SK-N-SH treated with all-trans-retinoic acid at 6 μM for 48 hours (cell line): ENCODE measurements at regions not wholly inside any gene's neighbourhood (a gene's known extent, or its start where the extent isn't known, plus 50 kb on each side); places are given as distances from the start of the nearest gene placed in this dataset.

Experiments
- ISL1 ChIP-seq: fragments of 250-450 bp; sonication (Bioruptor Pico); IDR thresholded peaks from 2 replicates; pipeline ENCODE4 v2.1.2; 2022; ENCODE audit warnings: mild to moderate bottlenecking, moderate library complexity
- ZC3H10 ChIP-seq: fragments of 250-450 bp; sonication (Bioruptor Pico); IDR thresholded peaks from 2 replicates; pipeline ENCODE4 v1.5.1; 2021; ENCODE audit warnings: mild to moderate bottlenecking, moderate library complexity
- ZFP3 ChIP-seq: fragments of 250-450 bp; sonication (Bioruptor Pico); IDR thresholded peaks from 2 replicates; pipeline ENCODE4 v1.5.0; 2020; ENCODE audit warnings: mild to moderate bottlenecking, moderate library complexity
- TF ChIP-seq, protein P1 (sequence below): fragments of 250-450 bp; sonication (Bioruptor Pico); IDR thresholded peaks from 2 replicates; pipeline ENCODE4 v1.5.1; 2020; ENCODE audit warnings: low read depth, mild to moderate bottlenecking, moderate library complexity

DNA sequence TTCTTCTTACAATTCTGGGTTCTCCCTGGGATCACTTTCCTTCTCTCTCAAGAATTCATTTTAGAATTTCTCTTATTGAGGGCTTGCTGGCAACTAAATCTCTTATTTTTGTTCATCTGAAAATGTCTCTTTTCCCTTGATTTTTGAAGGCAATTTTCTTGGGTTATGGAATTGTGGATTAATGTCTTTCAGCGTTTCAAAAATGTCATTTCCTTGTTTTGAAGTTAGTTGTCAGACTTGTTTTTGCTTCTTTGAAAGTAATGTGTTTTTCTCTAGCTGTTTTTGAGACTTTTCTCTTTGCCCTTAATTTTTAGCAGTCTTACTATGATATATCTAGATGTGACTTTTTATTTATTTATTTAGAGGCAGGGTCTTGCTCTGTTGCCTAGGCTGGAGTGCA lies 205.7 kb downstream of the CHIC2 start:
- no peak for TF ChIP-seq ZC3H10 (CRISPR knock-in tag)
- no peak for TF ChIP-seq ISL1 (CRISPR knock-in tag)
- TF ChIP-seq ZFP3 (CRISPR knock-in tag): no peak
- TF ChIP-seq, protein P1, sequence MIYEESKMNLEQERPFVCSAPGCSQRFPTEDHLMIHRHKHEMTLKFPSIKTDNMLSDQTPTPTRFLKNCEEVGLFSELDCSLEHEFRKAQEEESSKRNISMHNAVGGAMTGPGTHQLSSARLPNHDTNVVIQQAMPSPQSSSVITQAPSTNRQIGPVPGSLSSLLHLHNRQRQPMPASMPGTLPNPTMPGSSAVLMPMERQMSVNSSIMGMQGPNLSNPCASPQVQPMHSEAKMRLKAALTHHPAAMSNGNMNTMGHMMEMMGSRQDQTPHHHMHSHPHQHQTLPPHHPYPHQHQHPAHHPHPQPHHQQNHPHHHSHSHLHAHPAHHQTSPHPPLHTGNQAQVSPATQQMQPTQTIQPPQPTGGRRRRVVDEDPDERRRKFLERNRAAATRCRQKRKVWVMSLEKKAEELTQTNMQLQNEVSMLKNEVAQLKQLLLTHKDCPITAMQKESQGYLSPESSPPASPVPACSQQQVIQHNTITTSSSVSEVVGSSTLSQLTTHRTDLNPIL (CRISPR knock-in tag): no peak
